HCT116 (cell line): ENCODE measurements at regions not wholly inside any gene's neighbourhood (a gene's known extent, or its start where the extent isn't known, plus 50 kb on each side); places are given as distances from the start of the nearest gene placed in this dataset.
"Not testable (repeated sequence)": the region's sequence is repeated elsewhere in the genome, so short reads cannot be mapped to it uniquely, and the experiment has no call there.

Experiments used
- ATAC-seq: fragments of 200-7000 bp; cut with Tn5 transposase; 2 replicates; pipeline ENCODE4 v1.9.1; 2020; ENCODE audit warnings: mild to moderate bottlenecking, moderate library complexity
- BruUV-seq: library from RNA; stranded (reverse); fragments of 400-500 nt; replicated peaks from 2 replicates; lab custom pipeline; 2021; lab: Mats Ljungman, UMichigan
- CTCF ChIA-PET: fragments of 300-600 bp; sonication (Branson Sonifier 250); formaldehyde crosslinking; loops from one replicate; lab custom pipeline; 2021; ENCODE audit warnings: antibody characterized with exemption; lab: Charles Lee
- POLR2A ChIA-PET: fragments of 300-600, 350-600 bp; sonication (Branson Sonifier 250); formaldehyde crosslinking; loops from one replicate; lab custom pipeline; 2021; ENCODE audit warnings: antibody characterized with exemption; lab: Charles Lee
- RAD21 ChIA-PET, 2 experiments: fragments of 300-600 bp; sonication (Branson Sonifier 250); formaldehyde crosslinking; loops; one replicate each; lab custom pipeline; 2023; ENCODE audit warnings: low total read pairs in 2 of 2; ENCODE audit not compliant: uncharacterized antibody in 2 of 2, unreplicated experiment in 2 of 2, low non-redundant PET in 1 of 2; lab: Charles Lee
- DNase-seq: peaks from one replicate; pipeline ENCODE4 v3.0.0-alpha.2; 2010; ENCODE audit warnings: low read depth, low spot score
- H2AFZ ChIP-seq: fragments of 200-600 bp; shearing (Covaris generic), sonication (generic); 2 replicates; pipeline ENCODE4 v1.6.1; 2017; ENCODE audit warnings: low read depth, mixed run types, mixed read lengths, antibody characterized with exemption, low read length; ENCODE audit not compliant: poor library complexity, severe bottlenecking
- H3K27ac ChIP-seq: 2 replicates; pipeline ENCODE4 v1.5.1; 2012; ENCODE audit warnings: low read depth, low read length
- H3K27me3 ChIP-seq: fragments of 200-600 bp; sonication (generic); 2 replicates; pipeline ENCODE4 v1.6.1; 2016; ENCODE audit warnings: mixed run types, low read length, mixed read lengths; ENCODE audit not compliant: insufficient read depth
- H3K36me3 ChIP-seq, 2 experiments: fragments of 200-500 bp in 1 of 2; fragments of 200-600 bp in 1 of 2; sonication (Bioruptor generic) in 1 of 2; sonication (generic) in 1 of 2; 2 replicates each; pipeline versions ENCODE4 v1.5.1 to v1.6.1; 2014 to 2016; ENCODE audit warnings: low read length in 2 of 2, inconsistent platforms in 1 of 2, mixed read lengths in 1 of 2, mixed run types in 1 of 2; ENCODE audit not compliant: insufficient read depth in 2 of 2, control insufficient read depth in 1 of 2
- H3K4me1 ChIP-seq, 2 experiments: fragments of 200-600 bp in 1 of 2; sonication (generic) in 1 of 2; 2 replicates each; pipeline versions ENCODE4 v1.5.1 to v1.6.1; 2012 to 2017; ENCODE audit warnings: low read length in 2 of 2, inconsistent platforms in 1 of 2, mild to moderate bottlenecking in 1 of 2, mixed read lengths in 1 of 2, mixed run types in 1 of 2, moderate library complexity in 1 of 2; ENCODE audit not compliant: insufficient read depth in 2 of 2, control insufficient read depth in 1 of 2
- H3K4me2 ChIP-seq: fragments of 200-600 bp; sonication (generic); 2 replicates; pipeline ENCODE4 v1.6.1; 2017; ENCODE audit warnings: mixed run types, low read length, mixed read lengths
- H3K4me3 ChIP-seq, 2 experiments: fragments of 200-600 bp in 1 of 2; sonication (generic) in 1 of 2; replicated peaks in 1 of 2; 2 replicates each; pipeline ENCODE4 v1.5.1; 2011 to 2016; ENCODE audit warnings: low read length in 2 of 2, control low read depth in 1 of 2, low read depth in 1 of 2, mild to moderate bottlenecking in 1 of 2, mixed read lengths in 1 of 2, mixed run types in 1 of 2
- H3K79me2 ChIP-seq: fragments of 200-600 bp; sonication (generic); 2 replicates; pipeline ENCODE4 v1.6.1; 2017; ENCODE audit warnings: mild to moderate bottlenecking, mixed run types, low read length, moderate library complexity, mixed read lengths; ENCODE audit not compliant: insufficient read depth
- H3K9ac ChIP-seq: fragments of 200-600 bp; sonication (generic); 2 replicates; pipeline ENCODE4 v1.6.1; 2016; ENCODE audit warnings: low read length, mixed read lengths
- H3K9me2 ChIP-seq: fragments of 200-600 bp; sonication (generic), shearing (Covaris generic); 2 replicates; pipeline ENCODE4 v1.6.1; 2017; ENCODE audit warnings: mixed run types, mild to moderate bottlenecking, moderate library complexity; ENCODE audit not compliant: insufficient read depth
- H3K9me3 ChIP-seq, 2 experiments: fragments of 200-500 bp in 1 of 2; fragments of 200-600 bp in 1 of 2; sonication (Bioruptor generic) in 1 of 2; sonication (generic) in 1 of 2; 2 replicates each; pipeline ENCODE4 v1.6.1; 2014 to 2017; ENCODE audit warnings: low read length in 2 of 2, mixed read lengths in 2 of 2, inconsistent platforms in 1 of 2, low read depth in 1 of 2, mild to moderate bottlenecking in 1 of 2, mixed run types in 1 of 2, moderate library complexity in 1 of 2; ENCODE audit not compliant: control insufficient read depth in 1 of 2, insufficient read depth in 1 of 2
- H4K20me1 ChIP-seq: fragments of 200-600 bp; sonication (generic), shearing (Covaris generic); 2 replicates; pipeline ENCODE4 v1.6.1; 2017; ENCODE audit warnings: mixed run types, mild to moderate bottlenecking, moderate library complexity; ENCODE audit not compliant: insufficient read depth
- CBX3 ChIP-seq: IDR thresholded peaks from 2 replicates; pipeline ENCODE4 v1.6.1; 2012; ENCODE audit warnings: low read depth
- EGR1 ChIP-seq: IDR thresholded peaks from 2 replicates; pipeline ENCODE4 v1.6.1; 2012; ENCODE audit warnings: low read depth
- ELF1 ChIP-seq: IDR thresholded peaks from 2 replicates; pipeline ENCODE4 v1.6.1; 2012; ENCODE audit warnings: low read depth, borderline replicate concordance
- RAD21 ChIP-seq: IDR thresholded peaks from 2 replicates; pipeline ENCODE4 v1.6.1; 2012; ENCODE audit warnings: low read depth, mild to moderate bottlenecking
- SIN3A ChIP-seq: IDR thresholded peaks from 2 replicates; pipeline ENCODE4 v1.6.1; 2012; ENCODE audit warnings: low read depth
- SP1 ChIP-seq: IDR thresholded peaks from 2 replicates; pipeline ENCODE4 v1.6.1; 2012; ENCODE audit warnings: low read depth
- SRF ChIP-seq: IDR thresholded peaks from 2 replicates; pipeline ENCODE4 v1.6.1; 2012; ENCODE audit warnings: low read depth
- TCF7L2 ChIP-seq: IDR thresholded peaks from 2 replicates; pipeline ENCODE4 v1.7.0; 2011; ENCODE audit warnings: borderline replicate concordance, inconsistent platforms; ENCODE audit not compliant: insufficient read depth, insufficient read length; ENCODE audit errors: extremely low read depth
- ZFX ChIP-seq: fragments of 450-650 bp; IDR thresholded peaks from 2 replicates; pipeline ENCODE4 v1.6.1; 2017
- ZNF274 ChIP-seq: fragments of 200-500 bp; sonication (Bioruptor generic); IDR thresholded peaks from 2 replicates; pipeline ENCODE4 v1.6.1; 2014; ENCODE audit warnings: mild to moderate bottlenecking, low read depth, low read length, inconsistent platforms
- intact Hi-C: fragments of 100-400 bp; cut with micrococcal nuclease; formaldehyde crosslinking; loops from 2 replicates; pipeline ENCODE4 v1.10.0; 2022
- TF ChIP-seq, protein P1 (sequence below): IDR thresholded peaks from 2 replicates; pipeline ENCODE4 v1.6.1; 2011; ENCODE audit warnings: mild to moderate bottlenecking, low read length, moderate library complexity; ENCODE audit not compliant: insufficient replicate concordance; ENCODE audit errors: extremely low read depth
- TF ChIP-seq, protein P2 (sequence below): IDR thresholded peaks from 2 replicates; pipeline ENCODE4 v1.6.1; 2012
- TF ChIP-seq, protein P3 (sequence below), 3 experiments: fragments of 200-600 bp in 1 of 3; sonication (generic) in 1 of 3; IDR thresholded peaks in 2 of 3; conservative IDR thresholded peaks in 1 of 3; 2 replicates each; pipeline ENCODE4 v1.5.1; 2012 to 2017; ENCODE audit warnings: low read depth in 2 of 3, low read length in 2 of 3, antibody characterized with exemption in 1 of 3, borderline replicate concordance in 1 of 3, control low read depth in 1 of 3, mild to moderate bottlenecking in 1 of 3, mixed read lengths in 1 of 3, mixed run types in 1 of 3, moderate library complexity in 1 of 3; ENCODE audit not compliant: insufficient read depth in 1 of 3

DNA sequence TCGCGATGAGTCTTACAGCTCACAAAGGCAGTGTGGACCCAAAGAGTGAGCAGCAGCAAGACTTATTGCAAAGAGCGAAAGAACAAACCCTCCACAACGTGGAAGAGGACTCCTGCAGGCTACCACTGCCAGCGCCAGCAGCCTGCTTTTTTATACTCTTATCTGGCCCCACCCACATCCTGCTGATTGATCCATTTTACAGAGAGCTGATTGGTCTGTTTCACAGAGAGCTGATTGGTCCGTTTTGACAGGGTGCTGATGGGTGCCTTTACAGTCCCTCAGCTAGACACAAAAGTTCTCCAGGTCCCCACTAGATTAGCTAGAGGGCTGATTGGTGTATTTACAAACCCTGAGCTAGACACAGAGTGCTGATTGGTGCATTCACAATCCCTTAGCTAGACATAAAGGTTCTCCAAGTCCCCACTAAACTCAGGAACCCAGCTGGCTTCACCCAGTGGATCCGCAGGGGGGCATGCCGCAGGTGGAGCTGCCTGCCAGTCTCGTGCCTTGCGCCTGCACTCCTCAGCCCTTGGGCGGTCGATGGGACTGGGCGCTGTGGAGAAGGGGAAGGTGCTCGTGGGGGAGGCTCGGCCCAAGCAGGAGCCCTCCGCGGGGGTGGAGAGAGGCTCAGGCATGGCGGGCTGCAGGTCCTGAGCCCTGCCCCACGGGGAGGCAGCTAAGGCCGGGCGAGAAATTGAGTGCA is 75.7 kb downstream of the QDPR start:
- intact Hi-C loops, H3K4me2 ChIP-seq, H3K27me3 ChIP-seq, H2AFZ ChIP-seq, POLR2A ChIA-PET, H3K4me3 ChIP-seq, H3K27ac ChIP-seq, BruUV-seq, H3K9me3 ChIP-seq, DNase-seq, H4K20me1 ChIP-seq, RAD21 ChIA-PET, H3K36me3 ChIP-seq, H3K9me2 ChIP-seq, ATAC-seq, H3K79me2 ChIP-seq, H3K9ac ChIP-seq, H3K4me1 ChIP-seq: not testable (repeated sequence)
- CTCF ChIA-PET = interaction anchor here (1.0 kb wide), 1 partner anchor 12 kb away, joined by 3 read pairs; no protein-coding TSS in a partner anchor

DNA sequence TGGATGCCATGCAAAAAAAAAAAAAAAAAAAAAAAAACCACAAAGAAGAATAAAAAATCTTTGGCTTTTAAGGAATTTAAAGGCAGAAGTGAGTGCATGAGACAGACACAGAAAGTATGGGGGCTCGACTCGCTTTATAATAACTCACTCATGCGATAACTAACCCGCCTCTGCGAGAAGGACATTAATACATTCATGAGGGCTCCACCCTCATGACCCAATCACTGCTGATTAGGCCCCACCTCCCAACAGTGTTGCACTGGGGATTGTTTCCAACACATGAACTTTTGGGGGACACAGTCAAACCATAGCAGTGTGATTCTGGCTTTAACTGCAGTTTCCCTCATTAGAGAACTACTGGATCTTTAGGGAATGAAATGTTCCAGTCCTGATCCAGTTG is 78.1 kb downstream of the QDPR start:
- no peak overlapping the region for H3K4me3 ChIP-seq
- no peak for DNase-seq
- no peak overlapping the region for H3K4me2 ChIP-seq
- H3K9me3 ChIP-seq = no peaks in the 10 kb centered on the region
- no peaks in the 10 kb centered on the region for H4K20me1 ChIP-seq
- no peaks in the 10 kb centered on the region for H3K27me3 ChIP-seq
- H3K9me2 ChIP-seq = no peaks in the 10 kb centered on the region
- BruUV-seq = no TSS peak
- POLR2A ChIA-PET = no interaction called here
- CTCF ChIA-PET = no interaction called here
- no peak overlapping the region for H3K27ac ChIP-seq
- RAD21 ChIA-PET = no interaction called here
- intact Hi-C loops = no loop called here
- H3K4me1 ChIP-seq = no peaks in the 10 kb centered on the region
- no peaks in the 10 kb centered on the region for H3K79me2 ChIP-seq
- H3K36me3 ChIP-seq = no peaks in the 10 kb centered on the region
- no peak overlapping the region for H2AFZ ChIP-seq
- no peak for ATAC-seq
- no peak overlapping the region for H3K9ac ChIP-seq
- TF ChIP-seq CBX3 (no peak), TCF7L2 (no peak), ZNF274 (no peak), SIN3A (no peak), EGR1 (no peak), SRF (no peak), SP1 (no peak), ELF1 (no peak), RAD21 (no peak), ZFX (no peak)
- TF ChIP-seq, protein P1, sequence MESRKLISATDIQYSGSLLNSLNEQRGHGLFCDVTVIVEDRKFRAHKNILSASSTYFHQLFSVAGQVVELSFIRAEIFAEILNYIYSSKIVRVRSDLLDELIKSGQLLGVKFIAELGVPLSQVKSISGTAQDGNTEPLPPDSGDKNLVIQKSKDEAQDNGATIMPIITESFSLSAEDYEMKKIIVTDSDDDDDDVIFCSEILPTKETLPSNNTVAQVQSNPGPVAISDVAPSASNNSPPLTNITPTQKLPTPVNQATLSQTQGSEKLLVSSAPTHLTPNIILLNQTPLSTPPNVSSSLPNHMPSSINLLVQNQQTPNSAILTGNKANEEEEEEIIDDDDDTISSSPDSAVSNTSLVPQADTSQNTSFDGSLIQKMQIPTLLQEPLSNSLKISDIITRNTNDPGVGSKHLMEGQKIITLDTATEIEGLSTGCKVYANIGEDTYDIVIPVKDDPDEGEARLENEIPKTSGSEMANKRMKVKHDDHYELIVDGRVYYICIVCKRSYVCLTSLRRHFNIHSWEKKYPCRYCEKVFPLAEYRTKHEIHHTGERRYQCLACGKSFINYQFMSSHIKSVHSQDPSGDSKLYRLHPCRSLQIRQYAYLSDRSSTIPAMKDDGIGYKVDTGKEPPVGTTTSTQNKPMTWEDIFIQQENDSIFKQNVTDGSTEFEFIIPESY = no peak
- TF ChIP-seq, protein P2, sequence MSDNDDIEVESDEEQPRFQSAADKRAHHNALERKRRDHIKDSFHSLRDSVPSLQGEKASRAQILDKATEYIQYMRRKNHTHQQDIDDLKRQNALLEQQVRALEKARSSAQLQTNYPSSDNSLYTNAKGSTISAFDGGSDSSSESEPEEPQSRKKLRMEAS = no peak
- TF ChIP-seq, protein P3, sequence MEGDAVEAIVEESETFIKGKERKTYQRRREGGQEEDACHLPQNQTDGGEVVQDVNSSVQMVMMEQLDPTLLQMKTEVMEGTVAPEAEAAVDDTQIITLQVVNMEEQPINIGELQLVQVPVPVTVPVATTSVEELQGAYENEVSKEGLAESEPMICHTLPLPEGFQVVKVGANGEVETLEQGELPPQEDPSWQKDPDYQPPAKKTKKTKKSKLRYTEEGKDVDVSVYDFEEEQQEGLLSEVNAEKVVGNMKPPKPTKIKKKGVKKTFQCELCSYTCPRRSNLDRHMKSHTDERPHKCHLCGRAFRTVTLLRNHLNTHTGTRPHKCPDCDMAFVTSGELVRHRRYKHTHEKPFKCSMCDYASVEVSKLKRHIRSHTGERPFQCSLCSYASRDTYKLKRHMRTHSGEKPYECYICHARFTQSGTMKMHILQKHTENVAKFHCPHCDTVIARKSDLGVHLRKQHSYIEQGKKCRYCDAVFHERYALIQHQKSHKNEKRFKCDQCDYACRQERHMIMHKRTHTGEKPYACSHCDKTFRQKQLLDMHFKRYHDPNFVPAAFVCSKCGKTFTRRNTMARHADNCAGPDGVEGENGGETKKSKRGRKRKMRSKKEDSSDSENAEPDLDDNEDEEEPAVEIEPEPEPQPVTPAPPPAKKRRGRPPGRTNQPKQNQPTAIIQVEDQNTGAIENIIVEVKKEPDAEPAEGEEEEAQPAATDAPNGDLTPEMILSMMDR (IDR thresholded peaks at IDR 0.05 in 2 of 3, conservative IDR thresholded peaks at IDR 0.05 in 1 of 3; ENCODE audit: borderline replicate concordance in 1 of 3, insufficient read depth in 1 of 3, low read depth in 2 of 3, low read length in 2 of 3) = no peak
